ENCODE measurements at regions not wholly inside any gene's neighbourhood (a gene's known extent, or its start where the extent isn't known, plus 50 kb on each side); places are given as distances from the start of the nearest gene placed in this dataset.

GRCh38 chr3:94873751-94874150 is 810.9 kb downstream of the NSUN3 start:
- TF ChIP-seq HEY1 (CRISPR knock-in tag; IDR thresholded peaks at IDR 0.05; ENCODE audit: borderline replicate concordance) (no peak), ZSCAN29 (IDR thresholded peaks at IDR 0.05) (no peak), KDM4B (IDR thresholded peaks at IDR 0.05; ENCODE audit: borderline replicate concordance in 2 of 2, low read depth in 1 of 2) (no peak), MTA1 (IDR thresholded peaks at IDR 0.05; ENCODE audit: borderline replicate concordance) (no peak), EGR1 (conservative IDR thresholded peaks at IDR 0.05) (no peak), CTCF (IDR thresholded peaks at IDR 0.05 in 2 of 3, conservative IDR thresholded peaks at IDR 0.05 in 1 of 3; ENCODE audit: insufficient read depth in 2 of 3, low read depth in 1 of 3, low read length in 3 of 3) (no peak), NFE2 (IDR thresholded peaks at IDR 0.05; ENCODE audit: low read depth) (no peak), MAX (CRISPR knock-in tag; IDR thresholded peaks at IDR 0.05) (no peak), HCFC1 (IDR thresholded peaks at IDR 0.05; ENCODE audit: low read depth, low read length) (no peak), E2F4 (CRISPR knock-in tag; IDR thresholded peaks at IDR 0.05; ENCODE audit: low read depth) (no peak)

Measured in K562 (cell line).